Neural cell (in vitro differentiated cells): ENCODE measurements at regions not wholly inside any gene's neighbourhood (a gene's known extent, or its start where the extent isn't known, plus 50 kb on each side); places are given as distances from the start of the nearest gene placed in this dataset.

Source experiments
- H2AFZ ChIP-seq: fragments of 200-600, 300-800 bp; sonication (generic), shearing (Covaris generic); 2 replicates; pipeline ENCODE4 v1.6.0; 2014; ENCODE audit warnings: low read depth, mild to moderate bottlenecking, antibody characterized with exemption, low read length, moderate library complexity
- H3F3A ChIP-seq: fragments of 200-600 bp; shearing (Covaris generic); 2 replicates; pipeline ENCODE4 v1.6.1; 2016; ENCODE audit warnings: mild to moderate bottlenecking, moderate library complexity, mixed read lengths, antibody characterized with exemption, low read length; ENCODE audit not compliant: insufficient read depth, poor library complexity, severe bottlenecking
- H3K27ac ChIP-seq: fragments of 200-600, 300-800 bp; sonication (generic), shearing (Covaris generic); 2 replicates; pipeline ENCODE4 v1.5.1; 2014; ENCODE audit warnings: mild to moderate bottlenecking, low read length, moderate library complexity
- H3K27me3 ChIP-seq: fragments of 300-800, 200-600 bp; sonication (generic), shearing (Covaris generic); 2 replicates; pipeline ENCODE4 v1.6.0; 2014; ENCODE audit warnings: mild to moderate bottlenecking, low read depth, low read length, moderate library complexity; ENCODE audit not compliant: insufficient read depth
- H3K36me3 ChIP-seq: fragments of 300-800, 200-600 bp; sonication (generic), shearing (Covaris generic); 2 replicates; pipeline ENCODE4 v1.5.1; 2014; ENCODE audit warnings: mild to moderate bottlenecking, antibody characterized with exemption, low read length, moderate library complexity; ENCODE audit not compliant: insufficient read depth
- H3K4me2 ChIP-seq: fragments of 300-800, 200-600 bp; sonication (generic), shearing (Covaris generic); 2 replicates; pipeline ENCODE4 v1.6.0; 2014; ENCODE audit warnings: mild to moderate bottlenecking, low read length
- H3K4me3 ChIP-seq: fragments of 300-800, 200-600 bp; sonication (generic), shearing (Covaris generic); 2 replicates; pipeline ENCODE4 v1.5.1; 2014; ENCODE audit warnings: mild to moderate bottlenecking, low read length, moderate library complexity
- H3K79me2 ChIP-seq: fragments of 200-600 bp; shearing (Covaris generic); replicated peaks from 2 replicates; pipeline ENCODE4 v1.6.0; 2014; ENCODE audit warnings: mild to moderate bottlenecking, low read length, moderate library complexity; ENCODE audit not compliant: insufficient read depth
- H3K9ac ChIP-seq: fragments of 300-800, 200-600 bp; sonication (generic), shearing (Covaris generic); 2 replicates; pipeline ENCODE4 v1.6.1; 2016; ENCODE audit warnings: mild to moderate bottlenecking, low read length, mixed read lengths
- H3K9me2 ChIP-seq: fragments of 200-600 bp; shearing (Covaris generic); 2 replicates; pipeline ENCODE4 v1.6.1; 2016; ENCODE audit warnings: mild to moderate bottlenecking, low read length, mixed read lengths; ENCODE audit not compliant: insufficient read depth
- H3K9me3 ChIP-seq: fragments of 200-600, 300-800 bp; sonication (generic), shearing (Covaris generic); 2 replicates; pipeline ENCODE4 v1.6.1; 2016; ENCODE audit warnings: mild to moderate bottlenecking, mixed run types, low read length, moderate library complexity, mixed read lengths
- H4K20me1 ChIP-seq: fragments of 200-600 bp; shearing (Covaris generic); 2 replicates; pipeline ENCODE4 v1.6.1; 2016; ENCODE audit warnings: mild to moderate bottlenecking, mixed run types; ENCODE audit not compliant: insufficient read depth
- EP300 ChIP-seq: fragments of 450-650 bp; conservative IDR thresholded peaks from 2 replicates; pipeline ENCODE4 v1.6.1; 2014; ENCODE audit warnings: antibody characterized with exemption, mild to moderate bottlenecking, moderate library complexity; ENCODE audit not compliant: poor library complexity, severe bottlenecking
- EZH2 ChIP-seq: fragments of 200-600, 300-800 bp; shearing (Covaris generic), sonication (generic); IDR thresholded peaks from 2 replicates; pipeline ENCODE4 v1.6.1; 2014; ENCODE audit warnings: antibody characterized with exemption, low read length, borderline replicate concordance, mild to moderate bottlenecking; ENCODE audit not compliant: insufficient read depth, poor library complexity, severe bottlenecking
- MXI1 ChIP-seq: fragments of 450-650 bp; conservative IDR thresholded peaks from 2 replicates; pipeline ENCODE4 v1.6.1; 2014; ENCODE audit warnings: antibody characterized with exemption, mild to moderate bottlenecking; ENCODE audit not compliant: poor library complexity, severe bottlenecking
- POLR2AphosphoS5 ChIP-seq: IDR thresholded peaks from 2 replicates; pipeline ENCODE4 v1.6.1; 2012
- RAD21 ChIP-seq: fragments of 450-650 bp; conservative IDR thresholded peaks from 2 replicates; pipeline ENCODE4 v1.6.1; 2014; ENCODE audit warnings: antibody characterized with exemption, mild to moderate bottlenecking, moderate library complexity
- SMC3 ChIP-seq: fragments of 450-650 bp; conservative IDR thresholded peaks from 2 replicates; pipeline ENCODE4 v1.6.1; 2014; ENCODE audit warnings: antibody characterized with exemption, mild to moderate bottlenecking, moderate library complexity; ENCODE audit not compliant: poor library complexity
- TAF1 ChIP-seq: IDR thresholded peaks from 2 replicates; pipeline ENCODE4 v1.6.1; 2012; ENCODE audit warnings: low read depth
- TF ChIP-seq, protein P1 (sequence below): fragments of 450-650 bp; IDR thresholded peaks from 2 replicates; pipeline ENCODE4 v1.5.1; 2014; ENCODE audit warnings: antibody characterized with exemption, mild to moderate bottlenecking, moderate library complexity; ENCODE audit not compliant: poor library complexity, severe bottlenecking
- TF ChIP-seq, protein P2 (sequence below): IDR thresholded peaks from 2 replicates; pipeline ENCODE4 v1.6.1; 2012; ENCODE audit warnings: borderline replicate concordance

DNA sequence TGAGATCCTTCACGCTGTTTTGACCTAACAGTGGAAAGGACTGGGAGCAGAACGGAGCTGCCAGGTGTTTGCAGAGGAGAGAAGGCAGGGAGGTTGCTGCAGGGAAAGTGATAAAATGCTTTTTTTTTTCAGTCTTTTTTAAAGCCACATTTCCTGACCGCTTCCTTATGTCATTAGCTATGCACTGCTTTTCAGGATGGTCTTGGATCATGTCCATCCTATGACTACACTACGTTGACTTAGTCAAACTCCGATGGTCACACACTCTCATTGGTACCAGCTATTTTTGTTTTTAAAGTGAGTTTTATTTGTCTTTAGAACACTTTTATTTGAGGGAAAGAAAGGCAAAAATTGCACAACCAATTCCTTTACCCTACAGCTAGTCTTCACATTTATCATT, 89.2 kb upstream of the EXOC2 start:
- Histone ChIP-seq H3K9ac (no peak overlapping the region), H3K27ac (no peak overlapping the region), H3K36me3 (no peaks in the 10 kb centered on the region), H4K20me1 (no peaks in the 10 kb centered on the region), H3K27me3 (no peaks in the 10 kb centered on the region), H3K4me3 (no peak overlapping the region), H3K9me2 (no peaks in the 10 kb centered on the region), H3F3A (no peaks in the 10 kb centered on the region), H3K4me2 (no peak overlapping the region), H2AFZ (no peak overlapping the region), H3K79me2 (no peaks in the 10 kb centered on the region), H3K9me3 (no peaks in the 10 kb centered on the region)
- no peak for TF ChIP-seq MXI1

DNA sequence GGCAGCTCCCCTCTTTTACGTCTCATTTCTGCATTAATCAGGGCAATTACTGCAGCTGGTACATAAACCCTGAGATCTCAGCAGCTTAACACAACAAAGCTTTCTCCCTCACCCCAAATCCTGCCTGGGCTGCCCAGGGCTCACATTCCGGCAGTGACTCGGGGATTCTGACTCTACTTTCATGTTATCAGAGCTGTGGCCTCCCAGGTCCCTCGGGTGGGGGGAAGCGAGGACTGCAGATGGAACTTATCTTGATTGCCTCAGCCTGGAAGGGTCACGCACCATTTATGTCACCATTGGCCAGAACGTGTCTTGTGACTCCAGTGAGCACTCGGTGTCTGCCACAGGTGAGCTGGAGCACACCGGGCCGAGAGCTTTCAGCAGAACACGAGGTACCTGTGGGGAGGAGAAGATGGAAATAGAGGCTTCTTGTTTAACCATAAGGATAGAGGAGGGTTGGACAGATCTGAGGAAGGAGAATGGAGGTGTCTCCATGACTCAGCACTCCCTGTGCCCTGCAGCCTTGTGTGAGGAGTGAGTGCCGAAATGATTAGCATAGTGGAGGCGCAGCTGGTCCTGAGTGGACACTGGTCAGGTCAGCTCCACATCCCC, 88.5 kb upstream of the EXOC2 start:
- Histone ChIP-seq H3K4me3 (no peak overlapping the region), H3K27me3 (no peaks in the 10 kb centered on the region), H3K27ac (no peak overlapping the region), H3K9ac (no peak overlapping the region), H4K20me1 (no peaks in the 10 kb centered on the region), H3K9me2 (no peaks in the 10 kb centered on the region), H3F3A (no peaks in the 10 kb centered on the region), H3K79me2 (no peaks in the 10 kb centered on the region), H3K4me2 (no peak overlapping the region), H2AFZ (no peak overlapping the region), H3K9me3 (no peaks in the 10 kb centered on the region), H3K36me3 (no peaks in the 10 kb centered on the region)
- TF ChIP-seq MXI1, result no peak
- TF ChIP-seq, protein P1, sequence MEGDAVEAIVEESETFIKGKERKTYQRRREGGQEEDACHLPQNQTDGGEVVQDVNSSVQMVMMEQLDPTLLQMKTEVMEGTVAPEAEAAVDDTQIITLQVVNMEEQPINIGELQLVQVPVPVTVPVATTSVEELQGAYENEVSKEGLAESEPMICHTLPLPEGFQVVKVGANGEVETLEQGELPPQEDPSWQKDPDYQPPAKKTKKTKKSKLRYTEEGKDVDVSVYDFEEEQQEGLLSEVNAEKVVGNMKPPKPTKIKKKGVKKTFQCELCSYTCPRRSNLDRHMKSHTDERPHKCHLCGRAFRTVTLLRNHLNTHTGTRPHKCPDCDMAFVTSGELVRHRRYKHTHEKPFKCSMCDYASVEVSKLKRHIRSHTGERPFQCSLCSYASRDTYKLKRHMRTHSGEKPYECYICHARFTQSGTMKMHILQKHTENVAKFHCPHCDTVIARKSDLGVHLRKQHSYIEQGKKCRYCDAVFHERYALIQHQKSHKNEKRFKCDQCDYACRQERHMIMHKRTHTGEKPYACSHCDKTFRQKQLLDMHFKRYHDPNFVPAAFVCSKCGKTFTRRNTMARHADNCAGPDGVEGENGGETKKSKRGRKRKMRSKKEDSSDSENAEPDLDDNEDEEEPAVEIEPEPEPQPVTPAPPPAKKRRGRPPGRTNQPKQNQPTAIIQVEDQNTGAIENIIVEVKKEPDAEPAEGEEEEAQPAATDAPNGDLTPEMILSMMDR, result no peak
- no peak for TF ChIP-seq RAD21
- TF ChIP-seq, protein P2, sequence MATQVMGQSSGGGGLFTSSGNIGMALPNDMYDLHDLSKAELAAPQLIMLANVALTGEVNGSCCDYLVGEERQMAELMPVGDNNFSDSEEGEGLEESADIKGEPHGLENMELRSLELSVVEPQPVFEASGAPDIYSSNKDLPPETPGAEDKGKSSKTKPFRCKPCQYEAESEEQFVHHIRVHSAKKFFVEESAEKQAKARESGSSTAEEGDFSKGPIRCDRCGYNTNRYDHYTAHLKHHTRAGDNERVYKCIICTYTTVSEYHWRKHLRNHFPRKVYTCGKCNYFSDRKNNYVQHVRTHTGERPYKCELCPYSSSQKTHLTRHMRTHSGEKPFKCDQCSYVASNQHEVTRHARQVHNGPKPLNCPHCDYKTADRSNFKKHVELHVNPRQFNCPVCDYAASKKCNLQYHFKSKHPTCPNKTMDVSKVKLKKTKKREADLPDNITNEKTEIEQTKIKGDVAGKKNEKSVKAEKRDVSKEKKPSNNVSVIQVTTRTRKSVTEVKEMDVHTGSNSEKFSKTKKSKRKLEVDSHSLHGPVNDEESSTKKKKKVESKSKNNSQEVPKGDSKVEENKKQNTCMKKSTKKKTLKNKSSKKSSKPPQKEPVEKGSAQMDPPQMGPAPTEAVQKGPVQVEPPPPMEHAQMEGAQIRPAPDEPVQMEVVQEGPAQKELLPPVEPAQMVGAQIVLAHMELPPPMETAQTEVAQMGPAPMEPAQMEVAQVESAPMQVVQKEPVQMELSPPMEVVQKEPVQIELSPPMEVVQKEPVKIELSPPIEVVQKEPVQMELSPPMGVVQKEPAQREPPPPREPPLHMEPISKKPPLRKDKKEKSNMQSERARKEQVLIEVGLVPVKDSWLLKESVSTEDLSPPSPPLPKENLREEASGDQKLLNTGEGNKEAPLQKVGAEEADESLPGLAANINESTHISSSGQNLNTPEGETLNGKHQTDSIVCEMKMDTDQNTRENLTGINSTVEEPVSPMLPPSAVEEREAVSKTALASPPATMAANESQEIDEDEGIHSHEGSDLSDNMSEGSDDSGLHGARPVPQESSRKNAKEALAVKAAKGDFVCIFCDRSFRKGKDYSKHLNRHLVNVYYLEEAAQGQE, result no peak
- TF ChIP-seq EP300, result no peak
- TF ChIP-seq POLR2AphosphoS5, result no peak
- no peak for TF ChIP-seq EZH2
- no peak for TF ChIP-seq SMC3
- no peak for TF ChIP-seq TAF1

DNA sequence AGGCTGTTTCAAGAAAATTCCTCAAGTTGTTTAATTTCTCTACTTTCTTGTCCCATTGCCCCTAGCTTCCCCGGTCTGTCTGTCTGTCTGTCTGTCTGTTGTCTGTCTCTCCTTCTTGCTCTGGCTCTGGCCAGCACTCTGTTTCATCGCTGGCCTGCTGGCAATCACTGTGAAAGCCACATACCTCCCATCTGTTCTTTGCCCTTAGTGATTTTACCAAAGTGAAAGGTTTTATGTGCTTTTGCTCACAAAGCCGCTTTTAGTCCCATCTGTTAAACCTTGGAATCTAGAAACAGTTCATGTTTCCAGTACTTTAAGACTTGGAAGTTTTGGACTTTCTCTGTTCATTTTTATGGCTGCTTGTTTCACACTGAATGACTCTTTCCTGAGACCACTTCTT, 87.8 kb upstream of the EXOC2 start:
- Histone ChIP-seq H3K4me3 (no peak overlapping the region), H3K4me2 (no peak overlapping the region), H3K27ac (no peak overlapping the region), H3K36me3 (no peaks in the 10 kb centered on the region), H3K9me3 (no peaks in the 10 kb centered on the region), H4K20me1 (no peaks in the 10 kb centered on the region), H3K79me2 (no peaks in the 10 kb centered on the region), H3F3A (no peaks in the 10 kb centered on the region), H3K27me3 (no peaks in the 10 kb centered on the region), H3K9me2 (no peaks in the 10 kb centered on the region), H3K9ac (no peak overlapping the region), H2AFZ (no peak overlapping the region)
- TF ChIP-seq MXI1, result no peak
- TF ChIP-seq POLR2AphosphoS5, result no peak
- TF ChIP-seq, protein P1, result no peak
- TF ChIP-seq EP300, result no peak
- no peak for TF ChIP-seq EZH2
- no peak for TF ChIP-seq TAF1
- no peak for TF ChIP-seq RAD21
- no peak for TF ChIP-seq SMC3
- TF ChIP-seq, protein P2, result no peak
